Tibial nerve (tissue), 4 donors: ENCODE measurements at regions not wholly inside any gene's neighbourhood (a gene's known extent, or its start where the extent isn't known, plus 50 kb on each side); places are given as distances from the start of the nearest gene placed in this dataset.

ENCODE experiments used
- CTCF ChIP-seq, 5 experiments: fragments of 200-600 bp in 3 of 5; fragments of 450-650 bp in 2 of 5; sonication (generic) in 3 of 5; IDR thresholded peaks; one replicate each; pipeline ENCODE4 v1.5.1; 2016 to 2019; ENCODE audit warnings: antibody characterized with exemption in 5 of 5, mild to moderate bottlenecking in 3 of 5, moderate library complexity in 2 of 5
- EP300 ChIP-seq, 2 donors: sonication (generic); formaldehyde crosslinking; IDR thresholded peaks; one replicate each; pipeline ENCODE4 v1.6.1; 2017; ENCODE audit warnings: antibody characterized with exemption in 2 of 2, mild to moderate bottlenecking in 1 of 2
- POLR2A ChIP-seq, 2 donors: fragments of 450-650 bp; IDR thresholded peaks; one replicate each; pipeline ENCODE4 v1.6.1; 2017; ENCODE audit warnings: antibody characterized with exemption in 2 of 2, mild to moderate bottlenecking in 2 of 2, moderate library complexity in 2 of 2

GRCh38 chrX:137287191-137287590, 253.4 kb upstream of the GPR101 start:
- TF ChIP-seq CTCF (IDR thresholded peaks at IDR 0.05) (no peak), POLR2A (IDR thresholded peaks at IDR 0.05) (no peak), EP300 (IDR thresholded peaks at IDR 0.05) (no peak)
